GM18505 (cell line): ENCODE measurements at regions not wholly inside any gene's neighbourhood (a gene's known extent, or its start where the extent isn't known, plus 50 kb on each side); places are given as distances from the start of the nearest gene placed in this dataset.
A peak's percentile ranks its signal among the peaks of the same experiment; 100 is the strongest.
"Not testable (repeated sequence)": the region's sequence is repeated elsewhere in the genome, so short reads cannot be mapped to it uniquely, and the experiment has no call there.

Experiments used
- ATAC-seq: cut with Tn5 transposase; IDR thresholded peaks from one replicate; pipeline ENCODE4 v1.9.1; 2021; ENCODE audit not compliant: unreplicated experiment
- POLR2A ChIP-seq: IDR thresholded peaks from 4 replicates; pipeline ENCODE4 v1.6.1; 2011; ENCODE audit warnings: borderline replicate concordance; ENCODE audit not compliant: insufficient read depth, insufficient read length; ENCODE audit errors: extremely low read depth

- no peak for TF ChIP-seq POLR2A
Measured at GRCh38 chr6:27816906-27817305, 95.3 kb downstream of the OR2B2 start.

DNA sequence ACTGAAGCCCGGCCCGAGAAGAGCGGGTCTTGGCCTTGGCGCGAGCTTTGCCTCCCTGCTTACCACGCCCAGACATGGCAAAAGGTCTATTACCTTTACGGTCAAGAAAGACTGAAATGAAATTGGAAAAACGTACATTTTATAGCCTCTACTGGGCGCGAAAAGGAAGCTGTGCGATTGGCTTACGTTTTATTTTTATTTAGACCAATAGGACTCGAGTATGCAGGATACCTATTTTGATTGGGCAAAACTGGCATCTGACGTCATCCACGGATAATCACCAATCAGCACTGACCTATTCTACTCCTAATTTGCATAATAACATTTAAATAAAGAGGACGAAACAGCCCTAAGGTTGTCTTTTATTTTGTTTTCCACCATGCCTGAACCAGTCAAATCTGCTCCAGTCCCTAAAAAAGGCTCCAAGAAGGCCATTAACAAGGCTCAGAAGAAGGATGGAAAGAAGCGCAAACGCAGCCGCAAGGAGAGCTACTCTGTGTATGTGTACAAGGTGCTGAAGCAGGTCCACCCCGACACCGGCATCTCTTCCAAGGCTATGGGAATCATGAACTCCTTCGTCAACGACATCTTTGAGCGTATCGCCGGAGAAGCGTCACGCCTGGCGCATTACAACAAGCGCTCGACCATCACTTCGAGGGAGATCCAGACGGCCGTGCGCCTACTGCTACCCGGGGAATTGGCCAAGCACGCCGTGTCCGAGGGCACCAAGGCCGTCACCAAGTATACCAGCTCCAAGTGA lies 97.4 kb downstream of the OR2B2 start:
- peak; percentile 81 for TF ChIP-seq POLR2A
- peak; percentile 51 for ATAC-seq

More at GRCh38 chr6:27816906-27817305, 95.3 kb downstream of the OR2B2 start:
- ATAC-seq = no peak

DNA sequence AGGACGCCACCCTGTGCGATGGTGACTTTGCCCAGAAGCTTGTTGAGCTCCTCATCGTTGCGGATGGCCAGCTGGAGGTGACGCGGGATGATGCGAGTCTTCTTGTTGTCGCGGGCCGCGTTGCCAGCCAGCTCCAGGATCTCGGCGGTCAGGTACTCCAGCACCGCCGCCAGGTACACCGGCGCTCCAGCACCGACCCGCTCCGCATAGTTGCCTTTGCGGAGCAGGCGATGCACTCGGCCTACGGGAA lies 97.9 kb downstream of the OR2B2 start:
- not testable (repeated sequence) for ATAC-seq

DNA sequence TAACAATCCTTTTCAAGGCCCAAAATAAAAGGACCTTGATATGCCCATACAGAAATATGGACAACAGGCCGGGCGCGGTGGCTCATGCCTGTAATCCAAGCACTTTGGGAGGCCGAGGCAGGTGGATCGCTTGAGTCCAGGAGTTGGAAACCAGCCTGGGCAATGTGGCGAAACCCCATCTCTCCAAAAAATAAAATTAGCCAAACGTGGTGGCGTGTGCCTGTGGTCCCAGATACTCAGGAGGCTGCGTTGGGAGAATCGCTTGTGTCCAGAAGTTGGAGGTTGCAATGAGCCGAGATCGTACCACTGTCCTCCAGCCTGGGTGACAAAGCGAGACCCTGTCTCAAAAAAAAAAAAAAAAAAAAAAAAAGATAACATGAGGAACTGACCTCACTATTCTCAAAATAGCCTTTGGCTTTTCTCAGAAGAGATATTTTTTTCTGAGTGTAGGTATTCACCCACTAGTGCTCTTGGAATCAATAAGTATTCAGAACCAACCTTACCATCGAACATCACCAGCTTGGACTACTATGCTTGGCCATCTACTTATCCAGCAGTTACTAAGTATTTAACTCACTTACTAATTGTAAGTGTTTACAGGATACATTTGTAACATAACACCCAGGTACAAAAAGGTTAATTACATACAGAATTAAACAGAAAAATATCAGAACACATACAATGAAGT lies 99.2 kb downstream of the OR2B2 start:
- ATAC-seq = no peak
- no peak for TF ChIP-seq POLR2A

GRCh38 chr6:27812078-27812804 lies 100.0 kb downstream of the OR2B2 start:
- no peak for ATAC-seq
- TF ChIP-seq POLR2A = no peak

- ATAC-seq = no peak
- TF ChIP-seq POLR2A = no peak
Measured at GRCh38 chr6:27811451-27811772, 100.8 kb downstream of the OR2B2 start.

- ATAC-seq = no peak
- no peak for TF ChIP-seq POLR2A
Measured at GRCh38 chr6:27810768-27811450, 101.3 kb downstream of the OR2B2 start.

GRCh38 chr6:27809939-27810767 lies 102.0 kb downstream of the OR2B2 start:
- TF ChIP-seq POLR2A = peak; percentile 100
- ATAC-seq = peak; percentile 27

- no peak for ATAC-seq
- no peak for TF ChIP-seq POLR2A
Measured at GRCh38 chr6:27809067-27809938, 102.9 kb downstream of the OR2B2 start.

DNA sequence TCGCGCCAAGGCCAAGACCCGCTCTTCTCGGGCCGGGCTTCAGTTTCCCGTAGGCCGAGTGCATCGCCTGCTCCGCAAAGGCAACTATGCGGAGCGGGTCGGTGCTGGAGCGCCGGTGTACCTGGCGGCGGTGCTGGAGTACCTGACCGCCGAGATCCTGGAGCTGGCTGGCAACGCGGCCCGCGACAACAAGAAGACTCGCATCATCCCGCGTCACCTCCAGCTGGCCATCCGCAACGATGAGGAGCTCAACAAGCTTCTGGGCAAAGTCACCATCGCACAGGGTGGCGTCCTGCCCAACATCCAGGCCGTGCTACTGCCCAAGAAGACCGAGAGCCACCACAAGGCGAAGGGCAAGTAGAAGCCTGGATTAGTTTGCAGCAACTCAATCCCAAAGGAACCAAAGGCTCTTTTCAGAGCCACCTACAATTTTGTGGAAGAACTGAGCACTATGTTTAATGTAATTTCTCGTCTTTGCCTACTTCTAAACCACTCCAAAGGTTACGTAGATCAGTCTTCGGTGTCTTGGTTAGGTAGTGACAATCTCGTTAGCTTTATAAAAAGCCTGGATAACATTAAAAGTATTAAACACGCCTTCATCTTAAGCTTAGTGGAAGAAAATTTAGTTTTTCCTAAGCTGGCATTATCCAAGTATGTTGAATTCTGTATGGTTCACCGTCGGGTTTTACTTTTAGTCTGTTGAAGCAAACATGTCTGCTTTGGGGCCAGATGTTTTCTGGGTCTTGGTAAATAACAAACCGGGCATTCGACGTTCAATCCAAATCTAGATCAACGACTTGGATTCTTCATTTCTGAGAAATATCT lies 103.7 kb downstream of the OR2B2 start:
- ATAC-seq = peak; percentile 20
- peak; percentile 95 for TF ChIP-seq POLR2A

DNA sequence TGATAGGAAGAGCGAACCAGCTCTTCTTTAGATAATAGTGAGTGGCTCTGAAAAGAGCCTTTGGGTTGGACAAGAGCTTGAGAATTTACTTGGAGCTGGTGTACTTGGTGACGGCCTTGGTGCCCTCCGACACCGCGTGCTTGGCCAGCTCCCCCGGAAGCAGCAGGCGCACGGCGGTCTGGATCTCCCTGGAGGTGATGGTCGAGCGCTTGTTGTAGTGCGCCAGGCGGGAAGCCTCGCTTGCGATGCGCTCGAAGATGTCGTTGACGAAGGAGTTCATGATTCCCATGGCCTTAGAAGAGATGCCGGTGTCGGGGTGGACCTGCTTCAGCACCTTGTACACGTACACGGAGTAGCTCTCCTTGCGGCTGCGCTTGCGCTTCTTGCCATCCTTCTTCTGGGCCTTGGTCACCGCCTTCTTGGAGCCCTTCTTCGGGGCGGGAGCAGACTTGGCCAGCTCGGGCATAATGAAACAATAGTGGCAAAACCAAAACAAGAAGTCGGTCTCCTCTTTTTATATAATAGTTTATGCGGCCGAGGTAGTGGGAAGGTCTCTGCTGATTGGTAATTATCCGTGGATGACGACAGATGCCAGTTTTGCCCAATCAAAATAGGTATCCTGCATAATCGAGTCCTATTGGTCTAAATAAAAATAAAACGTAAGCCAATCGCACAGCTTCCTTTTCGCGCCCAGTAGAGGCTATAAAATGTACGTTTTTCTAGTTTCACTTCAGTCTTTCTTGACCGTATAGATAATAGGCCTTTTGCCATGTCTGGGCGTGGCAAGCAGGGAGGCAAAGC lies 104.6 kb downstream of the OR2B2 start:
- ATAC-seq = peak; percentile 58
- TF ChIP-seq POLR2A = peak; percentile 70

DNA sequence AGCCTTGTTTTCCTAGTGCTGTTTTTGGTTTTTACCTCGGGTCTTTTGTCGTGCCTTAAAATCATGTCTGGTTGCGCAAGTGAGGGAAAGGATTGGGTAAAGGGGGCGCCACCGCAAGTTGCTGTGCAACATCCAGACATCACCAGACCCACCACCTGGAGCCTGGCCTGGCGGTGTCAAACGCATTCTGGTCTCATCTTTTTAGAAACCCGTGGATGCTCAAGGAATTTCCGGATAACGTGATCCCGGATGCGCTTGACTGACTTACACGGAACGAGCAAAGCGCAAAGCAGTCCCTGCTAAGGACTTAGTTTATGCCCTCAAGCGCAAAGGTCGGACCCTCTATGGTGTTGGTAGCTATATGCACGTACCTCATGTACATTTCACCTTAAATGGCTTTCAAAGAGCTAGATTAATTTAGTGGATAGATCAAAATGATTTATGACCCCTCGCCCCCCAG lies 105.2 kb downstream of the OR2B2 start:
- ATAC-seq = no peak
- peak; percentile 65 for TF ChIP-seq POLR2A
